Superior temporal gyrus (tissue), 1 donor: ENCODE measurements at regions not wholly inside any gene's neighbourhood (a gene's known extent, or its start where the extent isn't known, plus 50 kb on each side); places are given as distances from the start of the nearest gene placed in this dataset.
"Not testable (repeated sequence)": the region's sequence is repeated elsewhere in the genome, so short reads cannot be mapped to it uniquely, and the experiment has no call there.

Source experiments
- DNase-seq: peaks from one replicate; pipeline ENCODE4 v3.0.0-alpha.2; 2016; ENCODE audit errors: extremely low spot score

GRCh38 chr5:74500110-74500917 is 140.2 kb downstream of the ENC1 start:
- no peak for DNase-seq

- no peak for DNase-seq
These were observed 141.1 kb downstream of the ENC1 start for GRCh38 chr5:74499256-74500050.

- no peak for DNase-seq
These were observed 142.8 kb downstream of the ENC1 start for GRCh38 chr5:74497706-74498105.

- DNase-seq: no peak
These were observed 147.1 kb downstream of the ENC1 start for GRCh38 chr5:74493411-74493810.

- no peak for DNase-seq
These were observed 148.3 kb downstream of the ENC1 start for GRCh38 chr5:74492230-74492629.

- no peak for DNase-seq
These were observed 148.9 kb downstream of the ENC1 start for GRCh38 chr5:74491586-74491985.

- no peak for DNase-seq
These were observed 149.7 kb downstream of the ENC1 start for GRCh38 chr5:74490814-74491213.

- no peak for DNase-seq
These were observed 157.5 kb downstream of the ENC1 start for GRCh38 chr5:74482990-74483389.

- no peak for DNase-seq
These were observed 158.0 kb downstream of the ENC1 start for GRCh38 chr5:74482523-74482922.

- DNase-seq: not testable (repeated sequence)
These were observed 159.2 kb downstream of the ENC1 start for GRCh38 chr5:74481357-74481756.

- DNase-seq: no peak
These were observed 160.3 kb downstream of the ENC1 start for GRCh38 chr5:74480201-74480600.

- no peak for DNase-seq
These were observed 162.2 kb downstream of the ENC1 start for GRCh38 chr5:74478328-74478727.

GRCh38 chr5:74477761-74478160 is 162.8 kb downstream of the ENC1 start:
- no peak for DNase-seq

- peak; percentile 43 for DNase-seq
These were observed 163.6 kb downstream of the ENC1 start for GRCh38 chr5:74476819-74477453.

- DNase-seq: no peak
These were observed 164.3 kb downstream of the ENC1 start for GRCh38 chr5:74476046-74476818.

- no peak for DNase-seq
These were observed 168.7 kb downstream of the ENC1 start for GRCh38 chr5:74471875-74472274.

GRCh38 chr5:74469234-74469994 is 171.1 kb downstream of the ENC1 start:
- no peak for DNase-seq

GRCh38 chr5:74468421-74468820 is 172.1 kb downstream of the ENC1 start:
- no peak for DNase-seq

- DNase-seq: no peak
These were observed 174.8 kb downstream of the ENC1 start for GRCh38 chr5:74465724-74466123.

GRCh38 chr5:74464512-74465209 is 175.9 kb downstream of the ENC1 start:
- DNase-seq: no peak
